Stimulated activated CD4-positive, alpha-beta T cell treated with anti-CD3 and anti-CD28 coated beads, Interleukin-2, amount 100 ng/mL, for 48 hours (primary cell): ENCODE measurements at regions not wholly inside any gene's neighbourhood (a gene's known extent, or its start where the extent isn't known, plus 50 kb on each side); places are given as distances from the start of the nearest gene placed in this dataset.
"Not testable (repeated sequence)": the region's sequence is repeated elsewhere in the genome, so short reads cannot be mapped to it uniquely, and the experiment has no call there.

Source experiments
- DNase-seq, 2 donors: peaks; one replicate each; pipeline ENCODE4 v3.0.0-alpha.2; 2020

DNA sequence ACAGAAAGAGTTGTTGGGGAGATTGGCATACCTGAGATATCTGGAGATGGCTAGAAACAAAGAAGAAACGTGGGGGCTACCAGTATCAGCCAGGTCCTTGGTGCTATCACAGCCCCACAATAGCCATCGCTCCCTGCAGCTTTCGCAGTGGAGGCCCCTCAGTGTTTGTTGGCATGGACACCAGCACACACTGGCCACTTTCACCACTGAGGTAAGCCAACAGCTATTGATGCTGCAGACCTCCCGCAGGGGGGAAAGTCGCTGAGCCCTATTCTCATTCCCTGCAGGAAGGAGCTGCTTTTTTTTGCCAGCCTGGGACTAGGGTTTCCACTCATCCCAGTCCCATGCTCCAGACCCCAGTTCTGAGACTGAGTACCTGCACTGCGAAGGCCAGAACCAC, 879.2 kb upstream of the IGFBP7 start:
- no peak for DNase-seq

DNA sequence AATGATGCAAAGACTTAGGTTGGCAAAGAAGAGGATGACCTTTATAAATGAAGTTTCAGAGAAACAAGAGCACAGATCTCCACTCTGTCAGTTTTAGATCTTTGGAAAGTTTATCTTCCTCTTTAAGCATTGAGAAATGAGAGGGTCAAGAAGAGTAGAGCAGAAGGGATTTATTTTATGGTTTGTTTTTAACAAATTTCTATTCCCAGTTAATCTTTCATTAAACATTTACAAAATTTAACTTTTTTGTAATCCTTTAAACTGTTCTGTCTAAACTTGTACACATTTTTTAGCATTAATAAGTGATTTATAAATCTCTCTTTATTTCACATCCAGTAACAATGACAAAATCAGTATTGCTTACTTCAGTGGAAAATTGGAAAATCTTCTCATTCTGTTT, 875.0 kb upstream of the IGFBP7 start:
- no peak for DNase-seq

DNA sequence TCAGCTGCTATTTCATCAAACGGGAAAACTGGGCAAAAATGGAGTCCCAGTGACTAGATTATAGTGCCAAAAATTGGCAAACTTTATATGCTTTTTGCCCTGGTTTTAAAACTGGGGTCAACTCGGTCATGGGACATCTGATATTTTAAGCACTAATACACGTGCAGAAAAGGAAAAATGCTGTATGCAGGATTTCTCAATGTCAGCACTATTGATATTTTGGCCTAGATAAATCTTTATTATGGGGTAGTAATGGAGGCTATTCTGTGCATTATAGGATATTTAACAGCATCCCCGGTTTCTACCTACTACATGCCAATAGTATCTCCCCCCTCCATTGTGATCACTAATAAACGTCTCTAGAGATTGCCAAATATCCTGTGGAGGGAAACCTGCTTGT, 870.9 kb upstream of the IGFBP7 start:
- DNase-seq, result no peak

DNA sequence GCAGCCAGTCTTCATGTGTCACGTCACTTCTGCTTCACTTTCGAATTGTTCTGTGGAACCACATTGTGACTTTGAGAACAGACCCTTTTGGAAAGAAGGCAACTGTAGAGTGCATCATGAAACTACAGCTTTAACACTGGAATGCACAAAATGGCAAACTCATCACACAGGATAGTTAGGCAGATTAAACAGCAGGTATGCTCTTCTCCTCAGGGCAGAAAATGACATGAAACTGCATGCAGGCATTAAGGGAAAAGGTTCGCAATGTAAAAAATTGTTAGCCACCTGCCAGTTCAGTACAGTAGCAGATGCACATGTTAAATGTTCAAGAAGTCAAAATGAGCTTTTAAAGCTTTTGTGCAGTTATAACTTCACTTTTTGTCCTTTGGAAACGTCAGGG, 864.6 kb upstream of the IGFBP7 start:
- no peak for DNase-seq

DNA sequence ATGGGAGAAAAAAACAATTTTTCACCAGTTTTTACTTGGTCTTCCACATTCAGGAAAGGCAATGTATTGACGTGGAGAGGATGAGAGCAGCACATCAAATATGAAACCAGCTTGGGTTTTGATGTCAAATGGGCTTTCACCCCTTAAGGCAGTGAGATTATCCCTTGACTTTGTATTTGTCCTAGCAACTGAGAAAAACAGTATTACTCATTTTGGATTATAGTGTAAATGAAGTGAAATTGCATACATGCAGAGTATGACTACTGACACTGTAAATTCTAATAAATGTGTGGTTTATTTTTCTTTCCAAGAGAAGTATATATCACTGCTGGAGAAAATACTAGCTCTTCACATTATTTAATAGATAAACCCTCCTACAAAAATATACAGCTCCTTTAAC, 863.6 kb upstream of the IGFBP7 start:
- no peak for DNase-seq

DNA sequence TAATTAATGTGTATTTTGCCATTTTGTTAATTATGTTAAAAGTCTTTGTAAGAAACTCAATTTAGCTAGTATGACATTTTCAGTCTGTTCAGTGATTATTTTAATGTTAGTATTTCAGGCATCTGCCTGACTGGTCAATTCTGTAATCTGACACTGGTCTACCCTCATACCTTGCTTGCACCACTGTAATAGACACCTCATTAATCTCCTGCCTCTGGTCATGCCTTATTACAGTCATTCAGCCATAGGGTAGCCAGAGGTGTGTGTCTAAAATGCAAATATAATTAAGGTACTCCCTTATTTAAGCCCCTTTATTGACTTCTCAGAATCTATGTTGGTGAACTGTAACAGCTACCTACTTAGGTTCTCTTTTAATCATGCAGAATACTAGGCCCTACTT, 861.1 kb upstream of the IGFBP7 start:
- DNase-seq, result no peak

DNA sequence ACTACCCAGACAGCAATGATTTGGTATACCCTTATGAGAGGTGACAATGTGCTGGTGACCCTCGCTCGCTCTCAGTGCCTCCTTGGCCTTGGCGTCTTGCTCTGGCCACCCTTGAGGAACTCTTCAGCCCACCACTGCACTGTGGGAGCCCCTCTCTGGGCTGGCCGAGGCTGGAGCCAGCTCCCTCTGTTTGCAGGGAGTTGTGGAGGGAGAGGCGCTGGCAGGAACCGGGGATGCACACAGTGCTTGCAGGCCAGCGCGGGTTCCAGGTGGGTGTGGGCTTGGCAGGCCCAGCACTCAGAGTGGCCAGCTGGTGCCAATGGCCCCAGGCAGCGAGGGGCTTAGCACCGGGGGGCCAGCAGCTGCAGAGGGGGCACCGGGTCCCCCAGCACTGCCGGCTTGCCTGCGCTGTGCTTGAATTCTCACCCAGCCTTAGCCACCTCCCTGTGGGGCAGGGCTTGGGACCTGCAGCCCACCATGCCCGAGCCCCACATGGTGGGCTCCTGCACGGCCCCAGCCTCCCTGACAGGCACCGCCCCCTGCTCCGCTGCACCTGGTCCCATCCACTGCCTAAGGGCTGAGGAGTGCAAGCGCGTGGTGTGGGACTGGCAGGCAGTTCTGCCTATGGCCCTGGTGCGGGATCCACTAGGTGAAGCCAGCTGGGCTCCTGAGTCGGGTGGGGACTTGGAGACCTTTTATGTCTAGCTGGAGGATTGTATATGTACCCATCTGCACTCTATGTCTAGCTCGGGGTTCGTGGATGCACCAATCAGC, 857.0 kb upstream of the IGFBP7 start:
- DNase-seq, result no peak

DNA sequence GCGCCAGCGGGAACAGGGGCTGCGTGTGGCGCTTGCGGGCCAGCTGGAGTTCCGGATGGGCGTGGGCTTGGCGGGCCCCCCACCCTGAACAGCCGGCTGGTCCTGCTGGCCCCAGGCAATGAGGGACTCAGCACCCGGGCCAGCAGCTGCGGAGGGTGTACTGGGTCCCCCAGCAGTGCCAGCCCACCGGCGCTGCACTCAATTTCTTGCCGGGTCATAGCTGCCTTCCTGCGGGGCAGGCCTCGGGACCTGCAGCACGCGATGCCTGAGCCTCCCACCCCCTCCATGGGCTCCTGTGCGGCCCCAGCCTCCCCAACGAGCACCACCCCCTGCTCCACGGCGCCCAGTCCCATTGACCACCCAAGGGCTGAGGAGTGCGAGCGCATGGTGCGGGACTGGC, 855.2 kb upstream of the IGFBP7 start:
- not testable (repeated sequence) for DNase-seq

DNA sequence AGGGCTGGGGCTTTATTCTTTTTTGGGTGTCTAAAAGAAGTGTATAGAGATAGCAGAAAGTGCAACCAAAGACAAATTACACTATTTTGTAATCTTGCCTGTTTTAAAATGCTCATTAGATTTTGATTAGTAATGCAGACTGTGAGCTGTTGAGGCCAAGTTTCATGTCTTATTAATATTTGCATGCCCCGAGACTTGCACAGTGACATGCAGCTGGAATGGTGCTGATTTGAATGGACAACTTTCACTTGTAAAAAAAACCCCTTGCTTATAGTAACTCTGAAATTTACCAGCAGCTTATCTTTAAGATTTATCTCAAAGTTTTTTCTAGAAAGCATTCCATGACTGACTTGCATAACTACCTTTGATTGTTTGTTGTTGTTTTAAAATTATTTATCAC, 835.1 kb upstream of the IGFBP7 start:
- DNase-seq, result no peak

DNA sequence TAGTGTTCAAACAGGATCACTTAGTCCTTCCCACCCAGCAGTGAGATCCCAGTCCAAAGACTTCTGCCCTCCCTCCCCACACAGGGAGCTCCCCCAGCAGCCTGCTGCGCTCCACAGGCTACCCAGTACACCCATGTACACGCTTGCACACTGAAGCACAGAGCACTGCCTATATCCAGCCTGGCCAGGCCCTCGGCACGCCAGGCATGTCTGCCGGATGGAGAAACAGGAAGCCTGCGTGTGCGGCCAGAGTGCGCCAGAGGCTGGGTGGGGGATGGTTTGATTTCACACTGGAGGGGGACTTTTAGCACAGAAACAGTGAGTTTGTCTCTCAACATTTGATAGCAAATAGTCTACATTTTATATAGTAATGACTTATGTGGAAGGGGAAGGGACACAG, 833.5 kb upstream of the IGFBP7 start:
- no peak for DNase-seq

DNA sequence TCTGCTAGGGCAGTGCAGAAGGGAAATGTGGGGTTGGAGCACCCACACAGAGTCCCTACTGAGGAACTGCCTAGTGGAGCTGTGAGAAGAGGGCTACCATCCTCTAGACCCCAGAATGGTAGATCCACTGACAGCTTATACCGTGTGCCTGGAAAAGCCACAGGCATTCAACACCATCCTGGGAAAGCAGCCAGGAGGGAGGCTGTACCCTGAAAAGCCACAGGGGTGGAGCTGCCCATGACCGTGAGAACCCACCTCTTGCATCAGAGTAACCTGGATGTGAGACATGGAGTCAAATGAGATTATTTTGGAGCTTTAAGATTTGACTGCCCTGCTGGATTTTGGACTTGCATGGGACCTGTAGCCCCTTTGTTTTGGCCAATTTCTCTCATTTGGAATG, 827.1 kb upstream of the IGFBP7 start:
- DNase-seq, result not testable (repeated sequence)

DNA sequence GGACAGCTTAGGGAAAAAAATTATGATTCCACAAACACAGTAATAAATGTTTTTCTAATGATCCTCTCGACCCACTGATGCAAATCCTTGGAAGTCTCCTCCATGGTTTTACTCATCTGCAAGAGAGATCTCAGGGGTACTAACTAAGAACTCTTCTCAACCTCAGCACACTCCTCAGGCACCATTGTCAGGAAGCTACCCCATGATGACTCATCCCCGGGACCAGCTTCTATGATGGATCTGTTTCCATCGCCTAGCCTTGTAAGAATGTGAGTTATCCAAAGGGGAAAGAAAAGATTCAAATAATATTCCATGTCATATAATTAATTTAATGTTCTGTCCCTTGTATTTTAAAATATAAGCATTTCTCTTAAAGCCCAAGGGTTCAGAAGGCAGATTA, 816.1 kb upstream of the IGFBP7 start:
- DNase-seq, result no peak

DNA sequence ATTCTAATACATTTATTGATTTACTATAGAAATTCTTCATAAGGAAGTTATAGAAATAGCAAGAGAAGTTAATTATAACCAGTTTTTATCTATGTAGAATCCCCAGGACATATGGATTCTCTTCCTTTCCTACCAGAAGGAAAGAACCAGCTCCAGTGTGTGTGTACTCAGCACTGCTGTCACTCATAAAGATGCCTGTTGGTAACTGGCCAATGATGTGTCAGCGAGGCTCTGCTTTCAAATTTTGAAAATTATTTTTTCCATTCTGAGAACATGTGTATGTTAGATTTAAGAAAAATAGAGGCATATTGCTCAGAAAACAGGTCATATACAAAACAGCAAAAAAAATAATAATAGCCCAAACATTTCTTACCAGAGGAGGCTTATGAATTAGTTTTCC, 814.8 kb upstream of the IGFBP7 start:
- no peak for DNase-seq

DNA sequence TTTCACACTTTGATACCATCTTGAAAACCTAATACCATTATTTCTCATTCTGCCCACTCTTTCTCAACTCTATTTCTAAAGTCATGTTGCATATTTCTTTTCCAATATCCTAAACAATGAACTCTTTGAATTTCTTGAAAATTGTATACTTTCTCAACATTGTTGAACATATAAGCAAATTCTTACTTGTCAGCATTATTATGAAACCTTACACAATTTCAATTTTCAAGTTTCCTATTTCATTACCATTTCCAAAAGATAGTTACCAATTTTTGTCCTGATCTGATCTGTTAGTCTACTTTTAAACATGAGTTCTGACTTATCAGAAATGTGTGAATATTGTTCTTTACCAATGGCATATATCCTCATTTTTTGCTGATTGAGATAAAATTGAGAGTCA, 806.3 kb upstream of the IGFBP7 start:
- no peak for DNase-seq

DNA sequence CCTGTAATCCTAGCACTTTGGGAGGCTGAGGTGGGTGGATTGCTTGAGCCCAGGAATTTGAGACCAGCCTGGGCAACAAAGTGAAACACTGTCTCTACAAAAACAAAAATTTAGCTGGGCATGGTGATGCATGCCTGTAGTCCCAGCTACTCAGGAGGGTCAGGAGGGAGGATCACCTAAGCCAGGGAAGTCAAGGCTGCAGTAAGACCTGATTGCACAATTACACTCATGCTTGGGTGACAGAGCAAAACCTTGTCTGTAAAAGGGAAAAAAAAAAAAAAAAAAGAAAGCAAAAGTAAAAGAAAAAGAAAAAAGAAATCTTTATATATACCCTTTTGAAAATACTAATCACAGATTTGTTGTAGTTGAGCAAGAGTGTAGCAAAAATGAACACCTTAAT, 801.0 kb upstream of the IGFBP7 start:
- no peak for DNase-seq

DNA sequence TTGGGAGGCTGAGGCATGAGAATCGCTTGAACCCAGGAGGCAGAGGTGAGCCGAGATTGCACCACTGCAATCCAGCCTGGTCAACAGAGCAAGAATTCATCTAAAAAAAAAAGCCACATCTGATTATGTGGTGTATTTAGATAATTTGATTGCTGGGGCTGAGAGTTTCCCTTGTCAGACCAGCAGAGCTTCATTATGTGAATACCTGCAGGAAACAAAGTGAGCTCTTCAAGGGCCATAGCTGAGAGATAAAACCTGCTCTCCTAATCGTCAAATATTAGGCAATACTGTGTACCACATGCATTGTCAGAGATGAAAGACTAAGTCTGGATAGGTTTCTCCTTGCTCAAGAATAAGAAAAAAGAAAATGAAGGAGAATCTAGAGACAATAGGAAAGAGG, 800.0 kb upstream of the IGFBP7 start:
- DNase-seq, result no peak

DNA sequence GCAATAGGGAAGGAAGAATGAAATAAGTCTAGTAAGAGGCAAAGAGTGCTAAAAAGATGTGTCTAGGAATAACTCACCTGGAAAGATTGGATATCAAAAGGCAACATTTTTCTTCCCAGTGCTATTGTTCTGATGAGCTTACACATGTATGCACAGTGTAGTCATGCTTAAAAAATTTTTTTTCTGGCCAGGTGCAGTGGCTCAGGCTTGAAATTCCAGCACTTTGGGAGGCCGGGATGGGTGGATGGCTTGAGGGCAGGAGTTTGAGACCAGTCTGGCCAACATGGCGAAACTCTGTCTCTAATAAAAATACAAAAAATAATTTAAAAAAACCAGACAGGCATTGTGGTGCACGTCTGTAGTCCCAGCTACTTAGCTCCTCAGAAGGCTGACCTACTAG, 795.8 kb upstream of the IGFBP7 start:
- no peak for DNase-seq

DNA sequence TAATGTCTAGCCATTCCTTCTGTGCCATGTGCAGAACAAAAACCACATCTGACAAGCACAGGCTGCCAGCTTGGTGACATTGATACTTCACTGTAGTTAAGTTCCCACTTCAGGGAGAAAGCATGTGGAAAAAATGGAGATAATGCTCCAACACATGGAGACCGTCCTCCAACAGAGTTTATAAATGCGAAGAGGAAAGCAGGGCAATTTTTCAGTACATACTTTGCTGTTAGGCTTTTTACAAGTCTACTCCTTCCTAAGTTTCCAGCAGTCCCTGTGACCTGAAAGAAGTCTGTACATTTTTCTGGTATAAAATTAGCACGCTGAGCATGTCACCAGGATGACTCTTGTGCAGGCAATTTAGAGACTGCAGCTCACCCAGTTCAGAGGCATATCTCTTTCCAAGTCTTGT, 766.9 kb upstream of the IGFBP7 start:
- DNase-seq, result no peak

DNA sequence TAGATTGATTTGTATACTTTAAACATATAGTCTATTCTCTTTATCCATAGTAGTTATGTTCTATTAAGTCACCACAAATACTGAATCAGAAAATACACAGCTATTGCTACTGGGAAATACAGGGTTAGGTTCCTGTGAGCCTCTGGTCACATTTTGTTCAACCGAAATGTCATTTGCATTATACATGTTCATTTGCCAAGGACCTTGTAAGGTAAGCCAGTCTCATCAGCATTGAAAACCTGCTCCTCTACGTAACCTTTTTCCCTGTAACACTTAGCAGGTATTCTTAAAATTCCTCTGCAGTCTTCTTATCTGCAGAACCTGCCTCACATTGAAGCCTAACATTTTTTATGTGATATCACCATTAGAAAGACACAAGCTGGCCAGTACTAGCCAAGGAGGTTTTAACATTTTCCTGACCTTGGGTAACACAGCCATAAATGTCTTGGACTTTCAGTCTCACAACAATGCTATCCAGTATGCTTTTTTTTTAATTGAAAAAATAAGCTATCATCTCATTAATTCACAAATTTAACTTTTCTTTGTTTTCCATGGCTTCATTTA, 765.7 kb upstream of the IGFBP7 start:
- no peak for DNase-seq

DNA sequence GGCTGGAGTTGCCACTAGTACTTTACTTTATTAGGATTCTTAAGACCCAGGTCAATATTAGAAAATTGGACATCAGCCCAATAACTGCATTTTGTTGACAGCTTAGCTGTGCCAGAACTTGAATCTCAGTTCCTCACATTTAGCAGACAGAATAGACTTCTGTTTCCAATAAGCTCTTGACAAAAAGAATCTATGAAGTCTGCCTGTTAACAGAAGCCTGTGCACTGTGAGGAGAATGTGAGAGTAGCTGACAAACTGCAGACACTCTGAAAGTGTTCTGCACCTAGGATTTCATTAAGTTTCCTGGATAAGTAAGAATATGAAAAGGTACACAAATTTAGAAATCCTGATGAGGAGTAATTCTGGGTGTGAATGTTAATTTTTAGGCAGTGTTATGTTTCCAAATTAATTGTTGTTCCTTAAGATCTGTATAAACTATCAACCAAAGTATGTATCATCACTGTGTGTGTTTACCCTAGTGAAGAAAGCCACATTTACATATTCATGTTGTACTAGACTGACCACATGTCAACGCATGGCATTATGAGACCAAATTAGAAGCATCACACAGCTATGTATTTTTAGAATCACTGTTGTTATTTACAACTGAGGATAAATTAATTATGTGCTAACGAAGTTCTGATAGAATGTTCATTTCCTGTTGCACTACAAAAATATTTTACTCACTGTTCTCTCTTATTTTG, 756.4 kb upstream of the IGFBP7 start:
- no peak for DNase-seq

DNA sequence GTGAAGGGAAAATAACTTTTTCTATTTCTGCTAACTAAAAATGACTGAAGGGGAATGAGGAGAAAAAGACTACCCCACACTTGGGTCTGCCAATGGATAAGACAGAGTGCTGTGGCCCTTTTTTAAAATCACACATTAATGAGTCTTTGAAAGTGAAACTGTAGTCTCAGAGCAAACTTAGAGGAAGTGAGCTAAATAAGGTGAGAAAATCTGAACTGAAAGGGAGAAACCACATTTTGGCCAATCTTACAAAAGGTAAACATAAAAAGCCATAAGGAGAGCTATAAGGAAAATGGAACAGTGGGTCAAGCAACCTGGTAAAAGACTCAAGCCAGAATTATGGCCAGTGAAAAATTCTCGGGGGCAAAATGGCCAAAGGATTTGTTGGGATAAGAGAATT, 755.1 kb upstream of the IGFBP7 start:
- DNase-seq, result no peak

DNA sequence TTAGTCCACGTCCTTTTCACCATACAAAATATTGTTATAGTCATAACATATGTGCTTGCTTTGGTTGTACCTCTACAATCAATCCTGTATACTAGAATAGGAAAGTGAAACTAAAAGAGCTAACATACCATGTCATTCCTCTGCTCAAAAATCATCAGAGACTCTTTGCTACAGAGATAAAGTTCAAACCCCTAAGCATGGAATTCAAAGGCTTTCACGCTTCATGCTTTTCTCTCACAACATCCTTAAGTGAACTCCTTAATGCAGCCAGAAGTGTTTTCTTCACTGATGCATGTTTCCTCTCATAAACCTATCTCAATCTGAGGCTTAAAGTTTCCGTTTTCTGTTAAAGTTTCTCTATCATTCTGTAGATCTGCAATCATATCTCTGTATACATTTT, 744.6 kb upstream of the IGFBP7 start:
- no peak for DNase-seq

DNA sequence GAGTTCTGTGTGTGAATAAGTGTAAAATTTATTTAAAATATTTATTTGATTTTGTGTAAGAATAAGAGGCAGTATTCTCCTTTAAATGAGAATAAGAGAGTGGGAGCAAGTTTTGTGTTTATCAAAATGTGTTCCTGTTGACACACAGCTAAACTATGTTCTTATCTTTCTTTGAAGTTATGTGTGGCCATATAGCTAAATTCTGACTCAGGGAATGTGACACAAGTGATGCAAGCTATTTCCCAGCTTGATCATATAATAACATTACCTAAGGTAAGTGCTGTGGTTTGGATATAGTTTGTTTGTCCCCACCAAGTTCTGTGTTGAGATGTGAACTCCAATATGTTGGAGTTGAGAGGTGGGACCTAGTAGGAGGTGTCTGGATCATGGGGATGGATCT, 740.0 kb upstream of the IGFBP7 start:
- no peak for DNase-seq

DNA sequence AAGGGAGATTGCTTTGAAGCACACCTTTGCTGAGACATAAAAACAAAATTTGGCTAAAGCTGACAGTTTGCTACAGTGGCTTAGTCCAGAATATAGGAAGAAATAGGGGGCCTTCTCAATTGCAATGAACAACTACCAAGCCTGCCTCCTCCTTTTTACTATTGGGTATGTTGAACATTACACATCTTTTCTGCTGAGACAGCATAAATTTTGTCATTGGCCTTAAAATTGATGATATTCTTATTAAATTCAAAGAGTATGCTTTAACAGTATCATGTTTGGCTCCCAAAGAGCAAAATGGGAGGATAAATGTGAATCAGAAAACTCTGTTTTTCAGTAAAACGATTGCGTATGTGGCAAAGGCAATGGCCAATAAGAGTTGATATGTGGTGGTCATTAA, 721.9 kb upstream of the IGFBP7 start:
- no peak for DNase-seq

DNA sequence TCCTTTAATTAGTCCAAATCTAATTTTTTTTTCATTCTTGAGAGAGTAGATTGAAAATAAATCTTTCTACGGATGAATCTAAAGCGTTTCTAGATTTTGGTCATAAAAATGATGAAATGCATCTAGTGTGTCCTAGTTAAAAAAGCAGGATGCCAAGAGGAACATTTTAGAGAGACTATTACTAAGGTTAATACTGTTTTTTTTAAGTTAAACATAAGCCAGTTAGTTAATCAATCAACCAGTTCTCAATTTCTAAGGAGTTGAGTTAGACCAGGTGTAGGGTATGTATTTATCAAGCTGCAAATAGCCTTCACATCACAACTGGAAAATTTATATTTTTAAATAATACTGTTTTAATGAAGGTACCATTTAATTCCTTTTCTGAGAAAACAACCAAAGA, 679.5 kb upstream of the IGFBP7 start:
- DNase-seq, result no peak
